DMS79 treated with DMSO at 0.1 percent for 48 hours (cell line): ENCODE measurements at regions not wholly inside any gene's neighbourhood (a gene's known extent, or its start where the extent isn't known, plus 50 kb on each side); places are given as distances from the start of the nearest gene placed in this dataset.
"Not testable (repeated sequence)": the region's sequence is repeated elsewhere in the genome, so short reads cannot be mapped to it uniquely, and the experiment has no call there.

Source experiments
- DNase-seq: peaks from one replicate; lab custom pipeline; 2025; lab: John Stamatoyannopoulos, UW

DNA sequence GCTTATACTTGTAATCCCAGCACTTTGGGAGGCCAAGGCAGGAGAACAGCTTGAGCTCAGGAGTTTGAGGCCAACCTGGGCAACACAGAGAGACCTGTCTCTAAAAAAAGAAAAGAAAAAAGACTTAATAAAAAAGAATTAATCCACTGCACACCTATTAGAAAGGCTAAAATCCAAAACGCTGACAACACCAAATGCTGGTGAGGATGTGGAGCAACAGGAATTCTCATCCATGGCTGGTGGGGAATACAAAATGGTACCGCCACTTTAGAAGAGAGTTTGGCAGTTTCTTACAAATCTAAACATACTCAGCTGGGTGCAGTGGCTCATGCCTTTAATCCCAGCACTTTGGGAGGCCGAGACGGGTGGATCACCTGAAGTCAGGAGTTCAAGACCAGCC is 110.0 kb upstream of the NDUFV2 start:
- DNase-seq = not testable (repeated sequence)

DNA sequence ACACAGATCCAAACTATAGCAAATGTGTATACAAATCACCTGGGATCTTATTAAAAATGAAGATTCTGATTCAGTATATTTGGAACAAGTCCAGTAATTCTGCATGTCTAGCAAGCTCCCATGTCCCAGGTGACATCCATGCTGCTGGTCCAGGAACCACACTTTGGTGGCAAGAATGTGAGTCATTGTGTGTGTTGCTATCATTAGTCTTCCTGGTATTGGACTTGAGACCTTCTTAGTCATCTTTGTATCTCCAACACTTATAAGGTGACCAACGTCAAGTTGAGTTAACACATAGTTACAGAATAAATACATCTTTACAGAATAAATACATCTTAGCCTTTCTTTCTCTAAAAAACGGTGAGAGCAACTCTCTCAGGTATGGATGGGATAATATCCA is 107.9 kb upstream of the NDUFV2 start:
- DNase-seq = no peak

DNA sequence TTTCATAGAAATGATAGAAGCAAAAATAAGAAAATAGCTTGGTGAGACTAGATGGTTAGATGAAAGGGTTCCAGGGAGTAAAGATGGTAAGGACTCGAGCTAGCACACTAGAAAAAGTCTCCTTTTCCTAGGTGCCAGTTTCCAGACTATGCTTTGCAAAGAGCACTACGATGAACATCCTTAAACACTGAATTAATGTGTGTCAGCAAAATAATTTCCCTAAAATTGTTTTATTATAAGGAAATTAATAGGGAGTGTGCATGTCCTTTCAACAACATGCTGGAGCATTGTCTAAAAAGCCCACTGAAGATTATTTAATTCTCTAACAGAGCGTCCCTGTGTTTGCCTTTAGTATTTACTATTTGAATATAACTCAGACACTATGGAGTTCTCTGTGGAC is 107.4 kb upstream of the NDUFV2 start:
- no peak for DNase-seq

DNA sequence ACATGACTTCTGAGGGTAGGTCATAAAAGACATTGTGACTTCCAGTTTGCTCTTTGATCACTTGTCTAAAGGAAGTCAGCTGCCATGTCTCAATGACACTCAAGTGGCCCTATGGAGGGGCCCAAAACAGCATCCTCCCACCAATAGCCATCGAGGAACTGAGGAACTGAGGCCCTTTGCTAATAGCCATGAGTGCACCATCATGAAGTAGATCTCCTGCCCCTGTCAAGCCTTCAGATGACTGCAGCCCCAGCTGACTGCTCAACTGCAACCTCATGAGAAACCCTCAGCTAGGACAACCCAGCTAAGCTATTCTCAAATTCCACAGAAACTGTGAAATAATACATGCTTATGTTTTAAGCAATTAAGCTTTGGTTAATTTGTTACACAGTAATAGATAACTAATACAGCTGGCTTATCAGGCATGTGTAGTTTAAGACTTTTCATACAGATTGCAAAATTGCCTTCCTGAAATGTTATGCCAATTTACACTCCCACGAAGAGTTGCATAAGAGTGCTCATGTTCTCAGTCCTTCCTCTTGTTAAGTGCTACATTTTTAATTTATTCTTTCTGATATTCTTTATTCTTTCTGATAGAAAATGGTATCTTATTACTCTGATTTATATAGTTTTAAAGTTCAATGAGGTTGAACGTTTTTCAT is 105.6 kb upstream of the NDUFV2 start:
- DNase-seq = no peak

DNA sequence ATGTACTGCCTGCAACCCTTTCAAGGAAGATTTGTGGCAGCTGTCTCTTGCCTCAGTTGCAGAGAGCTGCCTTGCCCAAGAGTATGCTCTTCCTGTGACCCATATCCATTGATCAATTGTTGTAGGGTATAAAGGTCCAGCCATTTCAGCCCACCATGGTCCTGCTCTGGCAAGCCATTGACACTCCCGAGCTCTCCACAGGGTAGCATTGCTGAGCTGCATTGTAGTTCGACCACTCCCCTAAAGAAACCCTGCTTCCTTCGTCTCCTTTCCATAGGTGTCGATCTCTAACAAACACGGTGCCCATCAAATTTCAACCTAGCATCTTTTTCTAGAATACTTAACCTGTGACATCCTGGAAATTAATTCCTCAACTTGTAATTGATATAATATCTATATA is 104.9 kb upstream of the NDUFV2 start:
- DNase-seq = no peak

DNA sequence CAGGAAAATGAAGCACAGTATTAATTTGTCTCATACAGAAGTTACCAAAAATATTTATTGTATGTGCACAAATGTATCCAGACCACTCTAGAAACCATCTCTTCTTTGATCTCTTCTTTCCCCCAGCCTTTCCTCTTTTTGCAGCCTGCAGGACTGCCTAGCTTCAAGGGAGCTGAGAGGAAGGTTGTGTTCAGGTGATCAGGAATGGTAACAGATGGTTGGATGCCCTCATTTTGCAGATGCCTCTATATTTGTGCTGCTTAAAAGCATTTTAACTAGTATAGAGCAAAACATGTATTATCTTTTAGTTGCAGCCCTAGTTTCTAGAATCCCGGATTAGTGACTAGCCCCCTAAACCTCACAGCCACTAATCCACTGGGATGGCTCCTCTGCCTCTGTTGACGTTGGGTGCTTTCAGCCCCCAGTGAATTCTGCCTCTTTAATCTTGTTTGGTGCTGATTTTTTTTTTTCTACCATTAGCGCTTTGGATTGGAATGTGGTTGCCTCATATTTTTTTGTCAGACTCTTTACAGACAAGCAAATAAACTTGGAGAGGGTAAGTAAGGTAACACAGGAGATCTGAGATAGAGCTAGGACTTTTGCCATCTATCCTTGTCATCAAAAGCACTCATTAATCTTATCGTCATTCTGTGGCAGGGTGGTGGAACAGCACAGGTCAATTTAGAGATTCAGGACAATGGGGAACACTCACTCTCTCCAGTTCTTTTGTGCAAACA is 103.8 kb upstream of the NDUFV2 start:
- DNase-seq = no peak

DNA sequence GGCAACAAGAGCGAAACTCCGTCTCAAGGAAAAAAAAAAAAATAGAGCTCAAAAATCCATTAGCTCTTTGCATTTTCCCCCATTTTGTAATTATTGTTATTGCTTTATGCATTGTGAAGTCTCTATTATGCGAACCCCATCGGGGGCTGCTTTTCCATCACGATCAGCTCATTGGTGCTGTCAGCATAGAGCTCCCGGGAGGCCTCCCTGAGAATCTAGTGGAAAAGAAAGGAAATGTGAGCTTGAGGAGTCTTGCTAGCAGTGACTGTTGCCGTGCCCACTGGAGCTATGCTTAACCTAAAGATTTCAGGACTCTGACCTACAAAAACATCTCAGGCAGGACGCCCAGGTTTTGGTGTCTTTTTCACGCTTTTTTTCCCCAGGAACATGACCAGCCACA is 102.6 kb upstream of the NDUFV2 start:
- no peak for DNase-seq

DNA sequence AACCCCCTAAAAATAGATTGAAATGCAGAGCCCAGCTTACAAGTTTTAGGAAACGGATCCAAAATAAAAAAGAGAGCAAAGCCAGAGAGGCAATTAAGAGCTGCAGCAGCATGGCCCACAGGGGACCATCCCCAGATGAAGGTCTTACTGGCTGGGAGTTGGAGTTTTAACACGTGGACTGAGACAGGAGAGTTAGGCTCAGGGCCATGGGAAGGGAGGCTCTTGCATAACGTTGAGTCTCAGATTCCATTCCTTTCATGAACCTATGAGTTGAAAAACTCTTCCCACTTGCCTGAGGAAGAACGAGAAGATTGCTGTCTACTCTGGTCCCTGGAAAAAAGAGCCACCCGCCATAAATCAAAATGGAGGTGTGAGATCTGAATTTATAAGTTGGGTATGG is 101.8 kb upstream of the NDUFV2 start:
- no peak for DNase-seq

DNA sequence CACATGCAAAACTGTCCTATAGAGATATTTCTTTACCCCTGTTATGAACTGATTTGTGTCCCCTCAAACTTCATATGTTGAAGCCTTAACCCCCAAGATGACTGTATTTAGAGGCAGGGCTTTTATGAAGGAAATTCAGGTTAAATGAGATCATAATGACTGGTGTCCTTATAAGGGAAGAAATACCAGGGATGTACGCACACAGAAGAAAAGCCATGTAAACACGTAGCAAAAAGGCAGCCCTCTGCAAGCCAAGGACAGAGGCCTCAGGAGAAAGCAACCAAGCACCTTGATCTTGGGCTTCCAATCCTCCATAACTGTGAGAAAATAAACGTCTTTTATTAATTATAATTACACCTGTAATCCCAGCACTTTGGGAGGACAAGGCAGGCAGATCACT is 101.3 kb upstream of the NDUFV2 start:
- no peak for DNase-seq

DNA sequence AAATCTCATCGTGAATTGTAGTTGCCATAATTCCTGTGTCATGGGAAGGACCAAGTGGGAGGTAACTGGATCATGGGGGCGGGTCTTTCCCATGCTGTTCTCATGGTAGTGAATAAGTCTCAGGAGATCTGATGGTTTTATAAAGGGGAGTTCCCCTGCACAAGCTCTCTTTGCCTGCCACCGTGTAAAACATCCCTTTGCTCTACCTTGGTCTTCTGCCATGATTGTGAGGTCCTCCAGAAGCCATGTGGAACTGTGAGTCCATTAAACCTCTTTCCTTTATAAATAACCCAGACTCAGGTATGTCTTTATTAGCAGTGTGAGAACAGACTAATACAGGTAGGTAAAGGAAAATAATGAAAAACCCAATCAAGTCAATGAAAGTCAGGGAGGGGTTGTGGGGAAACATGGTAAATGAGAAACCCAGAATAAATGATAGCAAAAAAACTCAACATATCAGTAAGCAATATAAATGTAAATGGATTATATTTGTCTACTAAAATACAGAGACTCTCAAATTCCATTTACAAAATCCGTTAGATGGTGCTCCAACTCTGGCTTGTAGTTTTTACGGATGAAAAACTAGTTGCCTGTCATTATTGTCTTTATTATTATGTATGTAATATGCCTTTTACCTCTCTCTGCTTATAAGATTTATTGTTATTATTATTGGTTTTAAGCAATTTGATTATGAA is 98.9 kb upstream of the NDUFV2 start:
- DNase-seq = no peak

DNA sequence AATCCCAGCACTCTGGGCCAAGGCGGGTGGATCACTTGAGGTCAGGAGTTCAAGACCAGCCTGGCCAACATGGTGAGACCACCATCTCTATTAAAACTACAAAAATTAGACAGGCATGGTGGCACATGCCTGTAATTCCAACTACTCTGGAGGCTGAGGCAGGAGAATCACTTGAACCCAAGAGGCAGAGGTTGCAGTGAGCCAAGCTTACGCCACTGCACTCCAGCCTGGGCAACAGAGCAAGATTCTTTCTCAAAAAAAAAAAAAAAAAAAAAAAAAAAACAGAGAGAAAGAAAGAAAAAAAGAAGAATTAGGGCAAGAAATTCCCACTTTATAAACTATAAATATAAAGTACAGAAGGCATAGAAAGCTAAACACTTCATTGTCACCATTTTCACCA is 98.2 kb upstream of the NDUFV2 start:
- DNase-seq = not testable (repeated sequence)

DNA sequence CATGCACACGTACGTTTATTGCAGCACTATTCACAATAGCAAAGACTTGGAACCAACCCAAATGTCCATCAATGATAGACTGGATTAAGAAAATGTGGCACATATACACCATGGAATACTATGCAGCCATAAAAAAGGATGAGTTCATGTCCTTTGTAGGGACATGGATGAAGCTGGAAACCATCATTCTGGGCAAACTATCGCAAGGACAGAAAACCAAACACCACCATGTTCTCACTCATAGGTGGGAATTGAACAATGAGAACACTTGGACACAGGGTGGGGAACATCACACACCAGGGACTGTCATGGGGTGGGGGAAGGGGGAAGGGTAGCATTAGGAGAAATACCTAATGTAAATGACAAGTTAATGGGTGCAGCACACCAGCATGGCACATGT is 94.8 kb upstream of the NDUFV2 start:
- DNase-seq = not testable (repeated sequence)

DNA sequence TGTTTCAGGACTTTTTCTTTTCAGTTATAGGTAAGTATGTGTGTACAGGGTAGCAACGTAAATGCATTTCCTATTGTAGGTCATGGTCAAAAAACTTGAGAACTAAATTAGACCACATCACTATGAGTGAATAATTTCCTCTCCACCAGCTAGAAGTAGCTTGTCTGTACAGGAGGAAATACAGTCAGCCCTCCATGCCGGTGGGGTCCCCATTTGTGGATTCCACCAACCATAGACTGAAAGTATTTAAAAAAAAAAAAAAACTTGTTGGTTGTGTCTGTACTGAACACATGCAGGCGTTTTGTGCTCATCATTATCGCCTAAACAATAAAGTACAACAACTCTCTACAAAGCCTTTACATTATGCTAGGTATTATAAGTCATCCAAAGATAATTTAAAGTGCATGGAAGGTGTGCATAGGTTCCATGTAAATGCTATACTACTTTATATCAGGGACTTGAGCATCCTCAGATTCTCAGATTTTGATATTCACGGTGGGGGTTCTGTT is 94.2 kb upstream of the NDUFV2 start:
- DNase-seq = no peak

DNA sequence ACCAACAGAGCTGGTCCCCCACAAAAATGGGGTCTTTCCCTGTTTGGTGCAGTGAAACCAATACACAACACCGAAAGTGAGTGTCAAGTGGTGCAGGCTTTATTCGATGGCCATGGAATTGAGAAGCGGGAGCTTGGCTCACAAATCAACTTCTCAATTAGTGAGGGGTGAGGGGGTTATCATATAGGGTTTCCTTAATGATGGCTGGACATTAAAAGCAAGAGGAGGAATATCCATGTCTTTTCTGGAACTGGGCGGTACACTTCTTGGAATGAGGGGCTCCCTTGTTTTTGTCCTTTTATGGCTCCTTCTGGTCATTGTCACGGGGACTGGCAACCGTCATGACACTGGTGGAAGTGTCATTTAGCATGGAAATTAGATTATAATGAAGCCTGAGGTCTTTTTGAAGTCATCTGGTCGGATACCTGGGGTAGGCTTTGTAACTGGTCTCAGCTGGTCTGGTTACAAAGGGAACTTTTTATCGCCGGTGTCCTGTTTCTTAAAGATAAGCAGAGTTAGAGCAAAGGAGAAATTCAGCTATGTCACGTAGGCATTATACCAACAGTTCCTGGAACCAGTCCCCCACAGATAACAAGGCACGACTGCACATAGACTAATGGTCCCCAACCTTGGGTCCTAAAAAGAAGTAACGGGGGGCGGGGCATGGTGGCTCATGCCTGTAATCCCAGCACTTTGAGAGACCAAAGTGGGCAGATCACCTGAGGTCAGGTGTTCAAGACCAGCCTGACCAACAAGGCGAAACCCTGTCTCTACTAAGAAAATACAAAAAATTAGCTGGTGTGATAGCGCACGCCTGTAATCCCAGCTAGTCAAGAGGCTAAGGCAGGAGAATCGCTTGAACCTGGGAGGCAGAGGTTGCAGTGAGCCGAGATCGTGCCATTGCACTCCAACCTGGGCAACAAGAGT is 93.5 kb upstream of the NDUFV2 start:
- no peak for DNase-seq

DNA sequence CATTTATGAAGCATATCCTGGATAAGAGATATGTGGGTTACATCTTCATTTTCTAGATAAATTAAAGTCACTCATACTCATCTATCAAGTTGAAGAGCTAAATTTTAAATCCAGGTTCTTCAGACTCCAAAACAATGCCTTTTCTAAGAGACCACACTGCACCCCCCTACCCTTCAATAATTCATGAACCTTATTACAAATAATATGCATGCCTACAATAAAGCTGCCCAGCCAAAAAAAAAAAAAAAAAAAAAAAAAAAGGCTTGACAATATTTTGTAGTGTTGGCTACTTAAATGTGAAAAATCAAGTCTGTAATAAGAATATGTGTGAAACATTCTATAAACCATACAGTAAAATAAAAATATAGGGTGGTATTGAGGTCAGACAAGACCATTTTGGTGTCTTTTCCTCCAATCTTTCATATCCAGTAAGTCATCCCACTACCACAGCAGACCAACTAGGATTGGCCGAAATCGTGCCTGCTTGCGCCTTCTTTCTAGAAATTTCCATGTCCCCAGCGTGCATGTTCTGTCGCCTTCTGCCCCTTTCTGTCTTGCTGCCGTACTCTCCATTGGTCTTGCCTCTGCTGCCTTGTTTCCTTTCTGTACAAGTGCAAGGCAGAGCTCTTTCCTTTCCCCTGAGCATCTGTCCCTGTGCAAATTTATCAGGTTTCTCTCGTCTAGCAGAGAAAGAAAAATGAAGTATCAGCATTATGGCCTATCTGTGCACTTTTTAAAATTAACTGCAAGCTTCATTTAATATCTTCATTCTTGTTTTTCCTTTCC is 92.6 kb upstream of the NDUFV2 start:
- DNase-seq = no peak

DNA sequence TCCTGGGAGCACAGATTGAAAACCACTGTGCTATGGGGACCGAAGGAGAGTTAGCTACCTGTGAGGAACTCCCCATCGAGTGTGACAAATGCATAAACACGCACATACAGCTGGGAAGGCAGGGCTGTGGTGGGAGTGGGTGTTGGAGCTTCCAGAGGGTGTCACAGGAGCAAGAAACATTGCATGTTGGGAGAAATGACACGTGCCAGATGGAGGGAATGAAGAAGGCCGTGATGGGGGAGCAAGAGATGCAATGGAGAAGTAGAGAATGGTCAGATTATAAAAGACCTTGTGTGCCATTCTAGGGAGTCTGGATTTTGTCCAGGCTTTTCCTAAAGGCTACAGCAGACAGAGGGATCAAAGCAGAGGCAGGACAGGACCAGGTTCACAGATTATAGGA is 91.1 kb upstream of the NDUFV2 start:
- DNase-seq = no peak

DNA sequence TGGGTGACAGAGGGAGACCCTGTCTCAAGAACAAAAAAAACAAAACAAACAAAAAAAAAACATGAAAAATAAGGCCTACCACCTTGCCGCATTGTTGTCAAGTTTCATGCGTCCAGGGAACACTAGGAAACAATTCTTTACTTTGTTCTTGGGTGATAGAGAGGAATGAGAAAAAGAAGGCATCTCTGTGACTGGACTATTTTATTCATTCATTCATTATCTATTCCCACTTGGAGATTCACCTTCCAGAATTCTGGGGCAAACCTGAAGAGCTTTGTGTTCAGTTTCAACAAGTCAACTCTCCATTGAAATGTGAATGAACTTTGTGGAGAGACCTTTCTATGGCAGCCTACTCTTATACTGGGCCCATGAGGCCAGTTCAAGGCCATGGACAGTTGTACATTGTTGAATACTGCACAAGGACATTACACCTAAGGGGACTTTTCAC is 88.5 kb upstream of the NDUFV2 start:
- DNase-seq = no peak

DNA sequence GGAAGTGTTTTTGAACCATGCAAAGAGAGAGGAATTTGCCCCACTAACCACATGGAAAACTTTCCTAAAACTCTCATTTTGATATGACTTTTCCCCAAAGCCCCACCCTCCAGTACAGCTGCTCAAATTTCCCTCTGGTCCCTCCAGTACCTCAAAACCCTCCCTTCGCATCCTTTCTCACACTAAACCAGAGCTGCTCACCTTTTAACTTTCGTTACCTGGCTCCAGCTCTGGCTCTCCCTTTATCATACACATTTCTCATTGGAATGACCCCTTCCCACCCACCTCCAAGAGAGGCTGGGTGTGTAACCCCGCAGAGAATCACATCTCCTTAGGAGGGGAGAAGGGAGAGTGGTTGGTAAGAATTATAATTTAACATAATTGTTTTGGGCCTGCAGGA is 86.8 kb upstream of the NDUFV2 start:
- DNase-seq = no peak

DNA sequence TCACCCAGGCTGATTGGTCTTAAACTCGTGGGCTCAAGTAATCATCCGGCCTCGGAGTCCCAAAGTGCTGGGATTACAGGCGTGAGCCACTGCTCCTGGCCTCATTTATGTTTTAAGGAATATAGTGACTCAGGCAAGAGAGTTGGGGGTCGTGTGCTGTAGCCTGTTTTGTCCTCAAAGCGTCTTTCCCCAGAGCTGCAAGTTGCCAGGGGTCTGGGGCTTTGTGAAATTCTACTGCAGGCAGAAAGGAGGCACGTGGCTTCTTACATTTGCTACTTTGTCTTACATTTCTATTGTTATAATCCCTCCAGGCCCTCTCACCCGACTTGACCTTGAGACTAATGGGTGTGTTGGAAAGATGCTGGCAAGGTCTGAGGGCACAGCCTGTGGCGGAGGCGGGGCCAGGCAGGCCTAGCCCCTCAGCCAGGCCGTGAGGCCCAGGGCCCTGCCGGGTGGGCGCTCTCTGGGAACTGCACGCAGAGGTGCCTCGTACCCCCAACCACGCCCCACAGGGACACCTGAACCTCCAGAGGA is 85.8 kb upstream of the NDUFV2 start:
- no peak for DNase-seq

DNA sequence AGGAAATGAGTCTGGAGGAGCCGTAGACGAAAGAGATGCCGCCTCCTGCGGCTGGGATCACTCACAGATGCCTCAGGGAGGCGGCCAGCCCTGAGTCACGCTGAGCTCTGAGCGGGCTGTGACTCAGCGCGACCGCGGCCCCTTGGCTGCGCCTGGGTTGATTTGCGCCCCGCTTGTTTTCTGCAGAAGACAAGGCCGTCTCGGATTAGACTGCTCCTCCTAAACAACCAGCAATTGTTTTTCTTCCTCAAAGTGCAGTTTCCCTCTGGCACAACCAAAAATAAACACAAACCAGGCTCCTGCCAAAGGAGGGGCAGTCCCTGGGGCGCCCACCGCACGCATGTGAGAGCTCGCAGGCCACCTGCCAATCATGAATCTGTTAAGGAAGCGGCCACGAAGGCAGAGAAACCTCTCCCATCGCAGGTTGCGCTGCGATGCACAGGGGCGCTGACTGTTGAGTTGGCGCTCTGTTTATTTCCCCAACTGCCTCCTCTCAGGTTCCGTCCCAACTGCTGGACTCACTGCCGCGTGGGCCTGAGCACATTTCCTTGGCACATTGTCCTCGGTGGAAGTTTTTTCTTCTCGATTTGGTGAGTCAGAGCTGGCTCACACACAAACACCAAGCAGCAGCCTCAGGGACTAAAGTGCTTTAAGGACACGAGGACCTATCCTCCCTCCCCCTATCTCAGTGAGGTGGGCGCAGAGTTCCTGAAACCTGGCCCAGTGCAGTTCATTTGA is 85.2 kb upstream of the NDUFV2 start:
- no peak for DNase-seq
